ENCODE measurements at regions not wholly inside any gene's neighbourhood (a gene's known extent, or its start where the extent isn't known, plus 50 kb on each side); places are given as distances from the start of the nearest gene placed in this dataset.
"Not testable (repeated sequence)": the region's sequence is repeated elsewhere in the genome, so short reads cannot be mapped to it uniquely, and the experiment has no call there.

- no peak for DNase-seq (ENCODE audit: low read depth in 2 of 2, low spot score in 1 of 2)
These were observed 314.9 kb upstream of the DIPK2B start for GRCh38 chrX:45515262-45516215.

GRCh38 chrX:45513042-45513441 lies 312.4 kb upstream of the DIPK2B start:
- DNase-seq (ENCODE audit: low read depth in 2 of 2, low spot score in 1 of 2): no peak

GRCh38 chrX:45508454-45508853 lies 307.8 kb upstream of the DIPK2B start:
- DNase-seq (ENCODE audit: low read depth in 2 of 2, low spot score in 1 of 2): no peak

GRCh38 chrX:45506149-45506730 lies 305.6 kb upstream of the DIPK2B start:
- DNase-seq (ENCODE audit: low read depth in 2 of 2, low spot score in 1 of 2): no peak

GRCh38 chrX:45505214-45505613 lies 304.5 kb upstream of the DIPK2B start:
- DNase-seq (ENCODE audit: low read depth in 2 of 2, low spot score in 1 of 2): no peak

- not testable (repeated sequence) for DNase-seq (ENCODE audit: low read depth in 2 of 2, low spot score in 1 of 2)
These were observed 303.2 kb upstream of the DIPK2B start for GRCh38 chrX:45503787-45504362.

- no peak for DNase-seq (ENCODE audit: low read depth in 2 of 2, low spot score in 1 of 2)
These were observed 301.7 kb upstream of the DIPK2B start for GRCh38 chrX:45502396-45502795.

- DNase-seq (ENCODE audit: low read depth in 2 of 2, low spot score in 1 of 2): no peak
These were observed 296.6 kb upstream of the DIPK2B start for GRCh38 chrX:45497290-45497689.

GRCh38 chrX:45485719-45486118 lies 285.0 kb upstream of the DIPK2B start:
- no peak for DNase-seq (ENCODE audit: low read depth in 2 of 2, low spot score in 1 of 2)

- DNase-seq (ENCODE audit: low read depth in 2 of 2, low spot score in 1 of 2): no peak
These were observed 279.3 kb upstream of the DIPK2B start for GRCh38 chrX:45479835-45480422.

- DNase-seq (ENCODE audit: low read depth in 2 of 2, low spot score in 1 of 2): no peak
These were observed 278.6 kb upstream of the DIPK2B start for GRCh38 chrX:45479196-45479834.

- no peak for DNase-seq (ENCODE audit: low read depth in 2 of 2, low spot score in 1 of 2)
These were observed 272.3 kb upstream of the DIPK2B start for GRCh38 chrX:45472968-45473367.

GRCh38 chrX:45467537-45467936 lies 266.9 kb upstream of the DIPK2B start:
- not testable (repeated sequence) for DNase-seq (ENCODE audit: low read depth in 2 of 2, low spot score in 1 of 2)

- DNase-seq (ENCODE audit: low read depth in 2 of 2, low spot score in 1 of 2): not testable (repeated sequence)
These were observed 255.1 kb upstream of the DIPK2B start for GRCh38 chrX:45455732-45456131.

GRCh38 chrX:45454290-45454689 lies 253.6 kb upstream of the DIPK2B start:
- DNase-seq (ENCODE audit: low read depth in 2 of 2, low spot score in 1 of 2): no peak

- no peak for DNase-seq (ENCODE audit: low read depth in 2 of 2, low spot score in 1 of 2)
These were observed 249.3 kb upstream of the DIPK2B start for GRCh38 chrX:45449982-45450381.

- DNase-seq (ENCODE audit: low read depth in 2 of 2, low spot score in 1 of 2): no peak
These were observed 247.3 kb upstream of the DIPK2B start for GRCh38 chrX:45447995-45448394.

- DNase-seq (ENCODE audit: low read depth in 2 of 2, low spot score in 1 of 2): no peak
These were observed 246.7 kb upstream of the DIPK2B start for GRCh38 chrX:45447331-45447730.

- no peak for DNase-seq (ENCODE audit: low read depth in 2 of 2, low spot score in 1 of 2)
These were observed 245.2 kb upstream of the DIPK2B start for GRCh38 chrX:45445745-45446412.

GRCh38 chrX:45437186-45437585 lies 236.5 kb upstream of the DIPK2B start:
- DNase-seq (ENCODE audit: low read depth in 2 of 2, low spot score in 1 of 2): no peak

GRCh38 chrX:45435481-45435880 lies 234.8 kb upstream of the DIPK2B start:
- no peak for DNase-seq (ENCODE audit: low read depth in 2 of 2, low spot score in 1 of 2)
